ENCODE measurements at regions not wholly inside any gene's neighbourhood (a gene's known extent, or its start where the extent isn't known, plus 50 kb on each side); places are given as distances from the start of the nearest gene placed in this dataset.

DNA sequence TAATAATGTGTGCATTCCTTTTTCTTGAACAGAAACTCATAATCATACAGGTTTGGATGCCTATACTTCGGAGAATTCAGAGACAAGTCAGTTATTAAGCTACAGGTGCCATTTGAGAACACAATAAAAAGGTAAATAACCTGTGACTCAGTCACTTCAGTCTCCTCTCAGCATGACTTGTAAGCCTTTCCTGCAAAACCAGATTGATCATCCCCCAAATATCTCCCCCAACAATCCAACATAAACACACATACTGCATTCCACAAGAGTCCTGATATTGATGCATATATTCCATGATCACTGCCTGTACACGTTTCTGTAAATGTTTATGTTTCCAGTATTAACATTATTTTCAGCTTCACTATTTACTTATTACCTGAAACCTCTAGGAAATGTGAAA, 110.8 kb downstream of the PWWP3B start:
- Histone ChIP-seq H3K9ac (ENCODE audit: insufficient read depth, low read depth, low read length) (no peak overlapping the region), H3K4me1 (ENCODE audit: insufficient read depth, low read length) (no peaks in the 10 kb centered on the region), H3K4me3 (replicated peaks in 1 of 3; ENCODE audit: insufficient read depth in 1 of 3, low read depth in 2 of 3, low read length in 3 of 3) (no peak overlapping the region), H2AFZ (ENCODE audit: low read length) (no peak overlapping the region), H4K20me1 (ENCODE audit: insufficient read depth, low read length) (no peaks in the 10 kb centered on the region), H3K9me3 (ENCODE audit: low read length) (no peaks in the 10 kb centered on the region), H3K36me3 (replicated peaks in 1 of 2; ENCODE audit: control insufficient read depth in 1 of 2, insufficient read depth in 2 of 2, low read length in 2 of 2) (no peaks in the 10 kb centered on the region), H3K4me2 (ENCODE audit: low read depth, low read length) (no peak overlapping the region), H3K79me2 (ENCODE audit: insufficient read depth, low read length) (no peaks in the 10 kb centered on the region), H3K27ac (ENCODE audit: extremely low read length, insufficient read depth, low read length) (no peak overlapping the region), H3K27me3 (ENCODE audit: control insufficient read depth in 1 of 2, insufficient read depth in 2 of 2, low read length in 2 of 2) (no peaks in the 10 kb centered on the region)
- BruUV-seq (replicated peaks): no TSS peak
- POLR2A ChIA-PET: no interaction called here
- 4% methylated on average over 2 of the region's 2 CpGs for WGBS (ENCODE audit: low lambda C conversion rate)
- TF ChIP-seq MTA3 (CRISPR knock-in tag; IDR thresholded peaks at IDR 0.05) (no peak), KAT7 (CRISPR knock-in tag; IDR thresholded peaks at IDR 0.05; ENCODE audit: borderline replicate concordance) (no peak), ZNF3 (CRISPR knock-in tag; IDR thresholded peaks at IDR 0.05) (no peak), RFX3 (CRISPR knock-in tag; IDR thresholded peaks at IDR 0.05) (no peak), ZNF20 (CRISPR knock-in tag; IDR thresholded peaks at IDR 0.05) (no peak), CEBPG (CRISPR knock-in tag; IDR thresholded peaks at IDR 0.05) (no peak), ZNF619 (CRISPR knock-in tag; IDR thresholded peaks at IDR 0.05) (no peak), ZNF547 (CRISPR knock-in tag; IDR thresholded peaks at IDR 0.05) (no peak), ZNF569 (CRISPR knock-in tag; IDR thresholded peaks at IDR 0.05; ENCODE audit: borderline replicate concordance) (no peak), ZFY (CRISPR knock-in tag; IDR thresholded peaks at IDR 0.05) (no peak), ZNF737 (CRISPR knock-in tag; IDR thresholded peaks at IDR 0.05; ENCODE audit: borderline replicate concordance) (no peak), SMARCC2 (IDR thresholded peaks at IDR 0.05) (no peak), MIER3 (CRISPR knock-in tag; IDR thresholded peaks at IDR 0.05; ENCODE audit: borderline replicate concordance) (no peak), ZNF382 (CRISPR knock-in tag; IDR thresholded peaks at IDR 0.05; ENCODE audit: borderline replicate concordance) (no peak), KLF13 (CRISPR knock-in tag; IDR thresholded peaks at IDR 0.05) (no peak), ZNF431 (CRISPR knock-in tag; IDR thresholded peaks at IDR 0.05; ENCODE audit: borderline replicate concordance, low read depth) (no peak)
- TF ChIP-seq, protein P1, sequence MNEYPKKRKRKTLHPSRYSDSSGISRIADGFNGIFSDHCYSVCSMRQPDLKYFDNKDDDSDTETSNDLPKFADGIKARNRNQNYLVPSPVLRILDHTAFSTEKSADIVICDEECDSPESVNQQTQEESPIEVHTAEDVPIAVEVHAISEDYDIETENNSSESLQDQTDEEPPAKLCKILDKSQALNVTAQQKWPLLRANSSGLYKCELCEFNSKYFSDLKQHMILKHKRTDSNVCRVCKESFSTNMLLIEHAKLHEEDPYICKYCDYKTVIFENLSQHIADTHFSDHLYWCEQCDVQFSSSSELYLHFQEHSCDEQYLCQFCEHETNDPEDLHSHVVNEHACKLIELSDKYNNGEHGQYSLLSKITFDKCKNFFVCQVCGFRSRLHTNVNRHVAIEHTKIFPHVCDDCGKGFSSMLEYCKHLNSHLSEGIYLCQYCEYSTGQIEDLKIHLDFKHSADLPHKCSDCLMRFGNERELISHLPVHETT (CRISPR knock-in tag; conservative IDR thresholded peaks at IDR 0.05): no peak
- TF ChIP-seq, protein P2, sequence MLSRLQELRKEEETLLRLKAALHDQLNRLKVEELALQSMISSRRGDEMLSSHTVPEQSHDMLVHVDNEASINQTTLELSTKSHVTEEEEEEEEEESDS (CRISPR knock-in tag; IDR thresholded peaks at IDR 0.05; ENCODE audit: borderline replicate concordance): no peak
- TF ChIP-seq, protein P3, sequence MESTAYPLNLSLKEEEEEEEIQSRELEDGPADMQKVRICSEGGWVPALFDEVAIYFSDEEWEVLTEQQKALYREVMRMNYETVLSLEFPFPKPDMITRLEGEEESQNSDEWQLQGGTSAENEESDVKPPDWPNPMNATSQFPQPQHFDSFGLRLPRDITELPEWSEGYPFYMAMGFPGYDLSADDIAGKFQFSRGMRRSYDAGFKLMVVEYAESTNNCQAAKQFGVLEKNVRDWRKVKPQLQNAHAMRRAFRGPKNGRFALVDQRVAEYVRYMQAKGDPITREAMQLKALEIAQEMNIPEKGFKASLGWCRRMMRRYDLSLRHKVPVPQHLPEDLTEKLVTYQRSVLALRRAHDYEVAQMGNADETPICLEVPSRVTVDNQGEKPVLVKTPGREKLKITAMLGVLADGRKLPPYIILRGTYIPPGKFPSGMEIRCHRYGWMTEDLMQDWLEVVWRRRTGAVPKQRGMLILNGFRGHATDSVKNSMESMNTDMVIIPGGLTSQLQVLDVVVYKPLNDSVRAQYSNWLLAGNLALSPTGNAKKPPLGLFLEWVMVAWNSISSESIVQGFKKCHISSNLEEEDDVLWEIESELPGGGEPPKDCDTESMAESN (CRISPR knock-in tag; conservative IDR thresholded peaks at IDR 0.05): no peak
- FAIRE-seq (no peak), ATAC-seq (no peak), DNase-seq (ENCODE audit: low spot score) (no peak)
- in situ Hi-C loops (cut with HindIII; ENCODE audit: extremely low pct_ligation_motif_present, low pct_unique_long_range_greater_than_20kb) (no loop called here), intact Hi-C loops (cut with micrococcal nuclease; ENCODE audit: unreplicated experiment) (no loop called here)
- CTCF ChIA-PET (ENCODE audit: low intra/inter-chr PET ratio, low total read pairs): no interaction called here

All from HepG2 (cell line).